CD4-positive, alpha-beta T cell (primary cell): ENCODE measurements at regions not wholly inside any gene's neighbourhood (a gene's known extent, or its start where the extent isn't known, plus 50 kb on each side); places are given as distances from the start of the nearest gene placed in this dataset.

Experiments
- ATAC-seq: fragments of 200-7000 bp; cut with Tn5 transposase; one replicate; pipeline ENCODE4 v1.10.0; 2022; ENCODE audit warnings: mild to moderate bottlenecking; ENCODE audit not compliant: poor library complexity
- CTCF ChIA-PET: fragments of 350-600 bp; sonication (Branson Sonifier 250); formaldehyde crosslinking; loops from one replicate; lab custom pipeline; 2021; ENCODE audit warnings: antibody characterized with exemption, inconsistent platforms; lab: Charles Lee
- POLR2A ChIA-PET: fragments of 350-600 bp; sonication (Branson Sonifier 250); formaldehyde crosslinking; loops from one replicate; lab custom pipeline; 2021; ENCODE audit warnings: antibody characterized with exemption, inconsistent platforms; lab: Charles Lee
- DNase-seq, 14 experiments: peaks; one replicate each; pipeline ENCODE4 v3.0.0-alpha.2; 2013 to 2020; ENCODE audit warnings: mixed read lengths in 2 of 14
- H3K27ac ChIP-seq, 2 donors: one replicate each; pipeline versions ENCODE4 v1.5.1 to v1.7.0; 2013; ENCODE audit warnings: low read length in 2 of 2, low read depth in 1 of 2, mild to moderate bottlenecking in 1 of 2
- H3K27me3 ChIP-seq, 2 experiments: 1 replicate in 1 of 2; 2 replicates in 1 of 2; pipeline versions ENCODE4 v1.6.1 to v1.7.0; 2013; ENCODE audit warnings: low read length in 2 of 2, control low read depth in 1 of 2, mild to moderate bottlenecking in 1 of 2, moderate library complexity in 1 of 2; ENCODE audit not compliant: insufficient read depth in 2 of 2, control insufficient read depth in 1 of 2
- H3K36me3 ChIP-seq: one replicate; pipeline ENCODE4 v1.6.1; 2013; ENCODE audit warnings: low read length, control low read depth; ENCODE audit not compliant: insufficient read depth
- H3K4me1 ChIP-seq: one replicate; pipeline ENCODE4 v1.6.1; 2013; ENCODE audit warnings: low read length, control low read depth; ENCODE audit not compliant: insufficient read depth
- H3K4me3 ChIP-seq: one replicate; pipeline ENCODE4 v1.5.1; 2013; ENCODE audit warnings: mild to moderate bottlenecking, low read length, moderate library complexity
- H3K9me3 ChIP-seq, 2 experiments: 1 replicate in 1 of 2; 2 replicates in 1 of 2; pipeline versions ENCODE4 v1.6.1 to v1.7.0; 2013; ENCODE audit warnings: low read length in 2 of 2, mild to moderate bottlenecking in 2 of 2, control low read depth in 1 of 2, moderate library complexity in 1 of 2; ENCODE audit not compliant: control insufficient read depth in 1 of 2, insufficient read depth in 1 of 2
- H3K27ac Mint-ChIP-seq: one replicate; pipeline ENCODE4 v1.8.0; 2020; ENCODE audit warnings: mixed read lengths
- H3K27me3 Mint-ChIP-seq: one replicate; pipeline ENCODE4 v1.8.0; 2021; ENCODE audit warnings: mixed read lengths
- H3K36me3 Mint-ChIP-seq: one replicate; pipeline ENCODE4 v1.8.0; 2021; ENCODE audit warnings: low read depth, mixed read lengths
- H3K4me1 Mint-ChIP-seq: one replicate; pipeline ENCODE4 v1.8.0; 2021; ENCODE audit warnings: low read depth, mixed read lengths
- H3K4me3 Mint-ChIP-seq: one replicate; pipeline ENCODE4 v1.8.0; 2020; ENCODE audit warnings: mild to moderate bottlenecking, mixed read lengths
- H3K9me3 Mint-ChIP-seq: one replicate; pipeline ENCODE4 v1.8.0; 2020; ENCODE audit warnings: mixed read lengths
- intact Hi-C, 2 experiments: fragments of 100-400 bp; cut with DNase I in 1 of 2; cut with micrococcal nuclease in 1 of 2; formaldehyde crosslinking; loops; one replicate each; pipeline versions ENCODE4 v1.15.1 to v1.9.0; 2023 to 2025; cut with DNase I, micrococcal nuclease
- TF ChIP-seq, protein P1 (sequence below): fragments of 200-600 bp; IDR thresholded peaks from one replicate; pipeline ENCODE4 v1.8.0; 2022; ENCODE audit warnings: antibody characterized with exemption, mild to moderate bottlenecking

GRCh38 chr6:91654793-91655192, 1067.9 kb upstream of the MAP3K7 start:
- intact Hi-C loops: no loop called here
- ATAC-seq: no peak
- DNase-seq: no peak
- CTCF ChIA-PET: no interaction called here
- Histone ChIP-seq H3K27me3 (no peaks in the 10 kb centered on the region), H3K9me3 (no peaks in the 10 kb centered on the region), H3K27ac (no peak overlapping the region), H3K4me3 (no peak overlapping the region), H3K36me3 (no peaks in the 10 kb centered on the region), H3K4me1 (no peaks in the 10 kb centered on the region)
- Mint-ChIP-seq H3K9me3 (no peaks in the 10 kb centered on the region), H3K27me3 (no peaks in the 10 kb centered on the region), H3K4me1 (no peaks in the 10 kb centered on the region), H3K36me3 (no peaks in the 10 kb centered on the region), H3K27ac (no peak overlapping the region), H3K4me3 (no peak overlapping the region)
- TF ChIP-seq, protein P1, sequence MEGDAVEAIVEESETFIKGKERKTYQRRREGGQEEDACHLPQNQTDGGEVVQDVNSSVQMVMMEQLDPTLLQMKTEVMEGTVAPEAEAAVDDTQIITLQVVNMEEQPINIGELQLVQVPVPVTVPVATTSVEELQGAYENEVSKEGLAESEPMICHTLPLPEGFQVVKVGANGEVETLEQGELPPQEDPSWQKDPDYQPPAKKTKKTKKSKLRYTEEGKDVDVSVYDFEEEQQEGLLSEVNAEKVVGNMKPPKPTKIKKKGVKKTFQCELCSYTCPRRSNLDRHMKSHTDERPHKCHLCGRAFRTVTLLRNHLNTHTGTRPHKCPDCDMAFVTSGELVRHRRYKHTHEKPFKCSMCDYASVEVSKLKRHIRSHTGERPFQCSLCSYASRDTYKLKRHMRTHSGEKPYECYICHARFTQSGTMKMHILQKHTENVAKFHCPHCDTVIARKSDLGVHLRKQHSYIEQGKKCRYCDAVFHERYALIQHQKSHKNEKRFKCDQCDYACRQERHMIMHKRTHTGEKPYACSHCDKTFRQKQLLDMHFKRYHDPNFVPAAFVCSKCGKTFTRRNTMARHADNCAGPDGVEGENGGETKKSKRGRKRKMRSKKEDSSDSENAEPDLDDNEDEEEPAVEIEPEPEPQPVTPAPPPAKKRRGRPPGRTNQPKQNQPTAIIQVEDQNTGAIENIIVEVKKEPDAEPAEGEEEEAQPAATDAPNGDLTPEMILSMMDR: no peak
- POLR2A ChIA-PET: no interaction called here

GRCh38 chr6:91654357-91654756, 1067.5 kb upstream of the MAP3K7 start:
- H3K4me1 Mint-ChIP-seq: no peaks in the 10 kb centered on the region
- Histone ChIP-seq H3K36me3 (no peaks in the 10 kb centered on the region), H3K27me3 (no peaks in the 10 kb centered on the region), H3K9me3 (no peaks in the 10 kb centered on the region), H3K4me1 (no peaks in the 10 kb centered on the region), H3K4me3 (no peak overlapping the region), H3K27ac (no peak overlapping the region)
- H3K27me3 Mint-ChIP-seq: no peaks in the 10 kb centered on the region
- intact Hi-C loops: no loop called here
- POLR2A ChIA-PET: no interaction called here
- DNase-seq (no peak), ATAC-seq (no peak)
- H3K27ac Mint-ChIP-seq: no peak overlapping the region
- CTCF ChIA-PET: no interaction called here
- no peaks in the 10 kb centered on the region for H3K36me3 Mint-ChIP-seq
- no peak overlapping the region for H3K4me3 Mint-ChIP-seq
- TF ChIP-seq, protein P1: no peak
- no peaks in the 10 kb centered on the region for H3K9me3 Mint-ChIP-seq

GRCh38 chr6:91653895-91654294, 1067.0 kb upstream of the MAP3K7 start:
- no peak overlapping the region for H3K4me3 Mint-ChIP-seq
- Histone ChIP-seq H3K36me3 (no peaks in the 10 kb centered on the region), H3K27me3 (no peaks in the 10 kb centered on the region), H3K9me3 (no peaks in the 10 kb centered on the region), H3K4me3 (no peak overlapping the region), H3K27ac (no peak overlapping the region), H3K4me1 (no peaks in the 10 kb centered on the region)
- H3K4me1 Mint-ChIP-seq: no peaks in the 10 kb centered on the region
- no peaks in the 10 kb centered on the region for H3K36me3 Mint-ChIP-seq
- TF ChIP-seq, protein P1: no peak
- CTCF ChIA-PET: no interaction called here
- H3K27ac Mint-ChIP-seq: no peak overlapping the region
- no peaks in the 10 kb centered on the region for H3K27me3 Mint-ChIP-seq
- intact Hi-C loops: no loop called here
- DNase-seq (no peak), ATAC-seq (no peak)
- POLR2A ChIA-PET: no interaction called here
- no peaks in the 10 kb centered on the region for H3K9me3 Mint-ChIP-seq
